ENCODE measurements at regions not wholly inside any gene's neighbourhood (a gene's known extent, or its start where the extent isn't known, plus 50 kb on each side); places are given as distances from the start of the nearest gene placed in this dataset.
"Not testable (repeated sequence)": the region's sequence is repeated elsewhere in the genome, so short reads cannot be mapped to it uniquely, and the experiment has no call there.

DNA sequence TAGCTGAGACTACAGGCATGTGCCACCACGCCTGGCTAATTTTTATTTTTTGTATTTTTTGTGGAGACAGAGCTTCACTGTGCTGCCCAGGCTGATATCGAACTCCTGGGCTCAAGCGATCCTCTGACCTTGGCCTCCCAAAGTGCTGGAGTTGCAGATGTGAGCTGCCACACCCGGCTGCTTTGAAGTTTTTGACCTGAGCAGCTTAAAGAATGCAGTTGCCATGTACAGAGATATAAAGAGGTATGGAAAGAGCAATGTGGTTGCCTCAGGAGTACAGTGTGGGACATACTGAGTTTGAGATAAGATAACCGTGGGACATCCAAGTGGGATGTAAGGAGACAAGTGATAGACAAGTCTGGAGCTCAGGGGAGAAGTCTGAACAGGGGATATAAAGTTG is 82.7 kb upstream of the LSM14A start (continued):
- TF ChIP-seq JUND (IDR thresholded peaks at IDR 0.05) (no peak), RAD21 (IDR thresholded peaks at IDR 0.05) (no peak), SP1 (IDR thresholded peaks at IDR 0.05) (no peak)

DNA sequence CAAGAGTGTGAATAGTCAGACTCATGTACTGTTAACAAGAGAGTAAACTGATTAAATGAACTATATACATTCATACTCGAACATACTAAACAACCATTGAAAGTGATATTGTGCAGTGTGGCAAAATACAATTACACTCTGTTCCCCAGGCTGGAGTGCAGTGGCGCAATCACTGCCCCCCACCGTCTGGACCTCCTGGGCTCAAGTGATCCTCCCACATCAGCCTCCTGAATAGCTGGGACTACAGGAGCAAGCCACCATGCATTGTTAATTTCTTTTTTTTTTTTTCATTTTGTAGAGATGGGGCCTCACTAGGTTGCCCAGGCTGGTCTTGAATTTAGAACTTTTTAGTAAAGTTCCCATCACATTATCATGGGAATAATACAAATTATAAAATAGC is 77.3 kb upstream of the LSM14A start:
- Histone ChIP-seq H3K9me3 (ENCODE audit: control insufficient read depth in 4 of 4, low read length in 3 of 4) (no peaks in the 10 kb centered on the region), H3K9ac (ENCODE audit: low read depth in 1 of 2, low read length in 2 of 2) (no peak overlapping the region), H3K36me3 (ENCODE audit: control insufficient read depth in 4 of 4, insufficient read depth in 3 of 4, low read depth in 1 of 4, low read length in 3 of 4) (no peaks in the 10 kb centered on the region), H3K4me3 (ENCODE audit: low read depth in 1 of 3, low read length in 3 of 3) (no peak overlapping the region), H3K27me3 (ENCODE audit: control insufficient read depth in 4 of 4, insufficient read depth in 4 of 4, low read length in 3 of 4) (peaks cover 0 to 4% (median 1%) of the 10 kb centered on the region in 4 donors), H3K27ac (ENCODE audit: low read depth in 1 of 2, low read length in 2 of 2) (no peak overlapping the region), H3K4me1 (ENCODE audit: control insufficient read depth in 4 of 4, insufficient read depth in 4 of 4, low read length in 3 of 4) (no peaks in the 10 kb centered on the region)
- no peak for DNase-seq (ENCODE audit: low spot score)
- 67% methylated on average over 3 of the region's 3 CpGs for WGBS
- TF ChIP-seq, protein P1, sequence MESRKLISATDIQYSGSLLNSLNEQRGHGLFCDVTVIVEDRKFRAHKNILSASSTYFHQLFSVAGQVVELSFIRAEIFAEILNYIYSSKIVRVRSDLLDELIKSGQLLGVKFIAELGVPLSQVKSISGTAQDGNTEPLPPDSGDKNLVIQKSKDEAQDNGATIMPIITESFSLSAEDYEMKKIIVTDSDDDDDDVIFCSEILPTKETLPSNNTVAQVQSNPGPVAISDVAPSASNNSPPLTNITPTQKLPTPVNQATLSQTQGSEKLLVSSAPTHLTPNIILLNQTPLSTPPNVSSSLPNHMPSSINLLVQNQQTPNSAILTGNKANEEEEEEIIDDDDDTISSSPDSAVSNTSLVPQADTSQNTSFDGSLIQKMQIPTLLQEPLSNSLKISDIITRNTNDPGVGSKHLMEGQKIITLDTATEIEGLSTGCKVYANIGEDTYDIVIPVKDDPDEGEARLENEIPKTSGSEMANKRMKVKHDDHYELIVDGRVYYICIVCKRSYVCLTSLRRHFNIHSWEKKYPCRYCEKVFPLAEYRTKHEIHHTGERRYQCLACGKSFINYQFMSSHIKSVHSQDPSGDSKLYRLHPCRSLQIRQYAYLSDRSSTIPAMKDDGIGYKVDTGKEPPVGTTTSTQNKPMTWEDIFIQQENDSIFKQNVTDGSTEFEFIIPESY (IDR thresholded peaks at IDR 0.05), result no peak
- no peak for TF ChIP-seq NR2F2 (IDR thresholded peaks at IDR 0.05)
- TF ChIP-seq SP1 (IDR thresholded peaks at IDR 0.05), result no peak
- no peak for TF ChIP-seq HNF4A (conservative IDR thresholded peaks at IDR 0.05)

DNA sequence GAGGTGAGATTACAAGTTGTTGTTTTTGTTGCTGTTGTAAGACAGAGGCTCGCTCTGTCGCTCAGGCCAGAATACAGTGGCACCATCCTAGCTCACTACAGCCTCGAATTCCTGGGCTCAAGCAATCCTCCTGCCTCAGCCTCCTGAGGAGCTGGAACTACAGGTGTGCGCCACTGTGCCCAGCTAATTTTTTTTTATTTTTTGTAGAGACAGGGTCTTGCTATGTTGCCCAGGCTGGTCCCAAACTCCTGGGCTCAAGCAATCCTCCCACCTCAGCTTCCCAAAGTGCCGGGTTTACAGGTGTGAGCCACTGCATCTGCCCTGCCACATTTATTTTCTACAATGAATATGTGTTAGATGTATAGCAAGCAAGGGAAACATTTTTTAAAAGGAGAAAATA is 76.9 kb upstream of the LSM14A start:
- H3K36me3 ChIP-seq (ENCODE audit: control insufficient read depth in 4 of 4, insufficient read depth in 3 of 4, low read depth in 1 of 4, low read length in 3 of 4); H3K27me3 ChIP-seq (ENCODE audit: control insufficient read depth in 4 of 4, insufficient read depth in 4 of 4, low read length in 3 of 4); H3K9me3 ChIP-seq (ENCODE audit: control insufficient read depth in 4 of 4, low read length in 3 of 4); H3K4me3 ChIP-seq (ENCODE audit: low read depth in 1 of 3, low read length in 3 of 3); DNase-seq (ENCODE audit: low spot score); H3K9ac ChIP-seq (ENCODE audit: low read depth in 1 of 2, low read length in 2 of 2); H3K27ac ChIP-seq (ENCODE audit: low read depth in 1 of 2, low read length in 2 of 2); H3K4me1 ChIP-seq (ENCODE audit: control insufficient read depth in 4 of 4, insufficient read depth in 4 of 4, low read length in 3 of 4): not testable (repeated sequence)
- 89% methylated on average over 5 of the region's 5 CpGs for WGBS

DNA sequence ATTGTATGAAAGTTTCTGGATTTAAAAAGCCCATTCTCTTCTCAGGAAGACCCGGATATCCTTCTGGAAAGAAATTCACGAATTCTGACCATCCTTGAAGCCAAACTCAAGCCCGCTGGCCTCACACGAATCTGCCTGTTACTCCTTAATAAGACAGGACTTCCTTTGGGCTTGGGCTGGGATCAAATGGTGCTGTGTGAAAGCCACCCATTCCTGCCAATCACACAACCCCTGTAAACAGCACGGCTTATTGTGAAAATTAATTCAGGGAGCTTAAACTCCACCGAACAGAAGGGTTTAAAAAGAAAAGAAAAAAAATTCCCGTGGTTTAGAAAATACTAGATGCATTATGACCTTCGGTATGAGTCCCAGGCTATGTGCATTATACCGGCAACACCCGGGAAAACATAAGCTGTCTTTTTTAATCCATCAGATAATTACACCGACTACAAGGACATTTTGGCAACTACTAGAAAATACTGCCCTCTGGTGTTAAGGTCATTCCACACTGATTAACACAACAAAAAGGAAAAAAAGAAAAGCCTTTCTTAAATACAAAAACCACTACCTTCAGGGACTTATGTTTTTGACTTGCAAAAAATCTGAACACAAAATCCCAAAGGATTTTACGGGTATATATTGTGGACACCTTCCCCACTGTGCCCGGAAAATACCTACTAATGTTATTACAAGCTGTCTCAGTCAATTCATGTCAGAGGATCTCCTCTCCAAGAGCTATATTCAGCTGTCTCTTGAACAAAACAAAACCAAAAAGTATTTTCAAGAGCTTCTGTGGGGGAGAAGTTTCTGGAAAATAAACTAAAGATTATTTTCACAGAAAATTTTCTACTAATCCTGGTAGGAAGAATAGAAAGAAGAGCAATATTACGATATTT is 76.0 kb upstream of the LSM14A start:
- 26% methylated on average over 14 of the region's 14 CpGs for WGBS
- no peak overlapping the region for H3K27ac ChIP-seq (ENCODE audit: low read depth in 1 of 2, low read length in 2 of 2)
- peaks cover 0 to 4% (median 1%) of the 10 kb centered on the region in 4 donors for H3K27me3 ChIP-seq (ENCODE audit: control insufficient read depth in 4 of 4, insufficient read depth in 4 of 4, low read length in 3 of 4)
- DNase-seq (ENCODE audit: low spot score), result no peak
- H3K4me1 ChIP-seq (ENCODE audit: control insufficient read depth in 4 of 4, insufficient read depth in 4 of 4, low read length in 3 of 4), result no peaks in the 10 kb centered on the region
- no peak overlapping the region for H3K4me3 ChIP-seq (ENCODE audit: low read depth in 1 of 3, low read length in 3 of 3)
- peak overlapping the region in 1 of 2 donors; percentile 27 for H3K9ac ChIP-seq (ENCODE audit: low read depth in 1 of 2, low read length in 2 of 2)
- TF ChIP-seq, protein P2, sequence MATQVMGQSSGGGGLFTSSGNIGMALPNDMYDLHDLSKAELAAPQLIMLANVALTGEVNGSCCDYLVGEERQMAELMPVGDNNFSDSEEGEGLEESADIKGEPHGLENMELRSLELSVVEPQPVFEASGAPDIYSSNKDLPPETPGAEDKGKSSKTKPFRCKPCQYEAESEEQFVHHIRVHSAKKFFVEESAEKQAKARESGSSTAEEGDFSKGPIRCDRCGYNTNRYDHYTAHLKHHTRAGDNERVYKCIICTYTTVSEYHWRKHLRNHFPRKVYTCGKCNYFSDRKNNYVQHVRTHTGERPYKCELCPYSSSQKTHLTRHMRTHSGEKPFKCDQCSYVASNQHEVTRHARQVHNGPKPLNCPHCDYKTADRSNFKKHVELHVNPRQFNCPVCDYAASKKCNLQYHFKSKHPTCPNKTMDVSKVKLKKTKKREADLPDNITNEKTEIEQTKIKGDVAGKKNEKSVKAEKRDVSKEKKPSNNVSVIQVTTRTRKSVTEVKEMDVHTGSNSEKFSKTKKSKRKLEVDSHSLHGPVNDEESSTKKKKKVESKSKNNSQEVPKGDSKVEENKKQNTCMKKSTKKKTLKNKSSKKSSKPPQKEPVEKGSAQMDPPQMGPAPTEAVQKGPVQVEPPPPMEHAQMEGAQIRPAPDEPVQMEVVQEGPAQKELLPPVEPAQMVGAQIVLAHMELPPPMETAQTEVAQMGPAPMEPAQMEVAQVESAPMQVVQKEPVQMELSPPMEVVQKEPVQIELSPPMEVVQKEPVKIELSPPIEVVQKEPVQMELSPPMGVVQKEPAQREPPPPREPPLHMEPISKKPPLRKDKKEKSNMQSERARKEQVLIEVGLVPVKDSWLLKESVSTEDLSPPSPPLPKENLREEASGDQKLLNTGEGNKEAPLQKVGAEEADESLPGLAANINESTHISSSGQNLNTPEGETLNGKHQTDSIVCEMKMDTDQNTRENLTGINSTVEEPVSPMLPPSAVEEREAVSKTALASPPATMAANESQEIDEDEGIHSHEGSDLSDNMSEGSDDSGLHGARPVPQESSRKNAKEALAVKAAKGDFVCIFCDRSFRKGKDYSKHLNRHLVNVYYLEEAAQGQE (IDR thresholded peaks at IDR 0.05), result no peak
- TF ChIP-seq, protein P3, sequence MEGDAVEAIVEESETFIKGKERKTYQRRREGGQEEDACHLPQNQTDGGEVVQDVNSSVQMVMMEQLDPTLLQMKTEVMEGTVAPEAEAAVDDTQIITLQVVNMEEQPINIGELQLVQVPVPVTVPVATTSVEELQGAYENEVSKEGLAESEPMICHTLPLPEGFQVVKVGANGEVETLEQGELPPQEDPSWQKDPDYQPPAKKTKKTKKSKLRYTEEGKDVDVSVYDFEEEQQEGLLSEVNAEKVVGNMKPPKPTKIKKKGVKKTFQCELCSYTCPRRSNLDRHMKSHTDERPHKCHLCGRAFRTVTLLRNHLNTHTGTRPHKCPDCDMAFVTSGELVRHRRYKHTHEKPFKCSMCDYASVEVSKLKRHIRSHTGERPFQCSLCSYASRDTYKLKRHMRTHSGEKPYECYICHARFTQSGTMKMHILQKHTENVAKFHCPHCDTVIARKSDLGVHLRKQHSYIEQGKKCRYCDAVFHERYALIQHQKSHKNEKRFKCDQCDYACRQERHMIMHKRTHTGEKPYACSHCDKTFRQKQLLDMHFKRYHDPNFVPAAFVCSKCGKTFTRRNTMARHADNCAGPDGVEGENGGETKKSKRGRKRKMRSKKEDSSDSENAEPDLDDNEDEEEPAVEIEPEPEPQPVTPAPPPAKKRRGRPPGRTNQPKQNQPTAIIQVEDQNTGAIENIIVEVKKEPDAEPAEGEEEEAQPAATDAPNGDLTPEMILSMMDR (IDR thresholded peaks at IDR 0.05; ENCODE audit: low read depth, low read length, missing input control), result peak; percentile 63
- TF ChIP-seq FOXA1 (IDR thresholded peaks at IDR 0.05) (no peak), EGR1 (IDR thresholded peaks at IDR 0.05; ENCODE audit: low read depth in 2 of 2) (no peak), YY1 (IDR thresholded peaks at IDR 0.05) (no peak), RAD21 (IDR thresholded peaks at IDR 0.05) (peak; percentile 80 to 81)
- H3K9me3 ChIP-seq (ENCODE audit: control insufficient read depth in 4 of 4, low read length in 3 of 4), result no peaks in the 10 kb centered on the region
- no peaks in the 10 kb centered on the region for H3K36me3 ChIP-seq (ENCODE audit: control insufficient read depth in 4 of 4, insufficient read depth in 3 of 4, low read depth in 1 of 4, low read length in 3 of 4)

Data from liver (tissue), 8 donors.